Liver (tissue), 8 donors: ENCODE measurements at regions not wholly inside any gene's neighbourhood (a gene's known extent, or its start where the extent isn't known, plus 50 kb on each side); places are given as distances from the start of the nearest gene placed in this dataset.

Experiments
- DNase-seq: peaks from one replicate; pipeline ENCODE4 v3.0.0-alpha.2; 2017; ENCODE audit warnings: low spot score
- H3K27ac ChIP-seq, 2 donors: one replicate each; pipeline ENCODE4 v1.7.0; 2013; ENCODE audit warnings: inconsistent platforms in 2 of 2, low read length in 2 of 2, control low read depth in 1 of 2, low read depth in 1 of 2, mild to moderate bottlenecking in 1 of 2
- H3K27me3 ChIP-seq, 4 donors: one replicate each; pipeline versions ENCODE4 v1.6.1 to v1.7.0; 2013; ENCODE audit warnings: low read length in 3 of 4, inconsistent platforms in 1 of 4, mild to moderate bottlenecking in 1 of 4, moderate library complexity in 1 of 4; ENCODE audit not compliant: control insufficient read depth in 4 of 4, insufficient read depth in 4 of 4
- H3K36me3 ChIP-seq, 4 donors: one replicate each; pipeline versions ENCODE4 v1.6.1 to v1.7.0; 2013; ENCODE audit warnings: low read length in 3 of 4, mild to moderate bottlenecking in 3 of 4, low read depth in 1 of 4, moderate library complexity in 1 of 4; ENCODE audit not compliant: control insufficient read depth in 4 of 4, insufficient read depth in 3 of 4
- H3K4me1 ChIP-seq, 4 donors: one replicate each; pipeline versions ENCODE4 v1.6.1 to v1.7.0; 2013; ENCODE audit warnings: low read length in 3 of 4, mild to moderate bottlenecking in 3 of 4, moderate library complexity in 1 of 4; ENCODE audit not compliant: control insufficient read depth in 4 of 4, insufficient read depth in 4 of 4
- H3K4me3 ChIP-seq, 3 donors: one replicate each; pipeline versions ENCODE4 v1.6.1 to v1.7.0; 2013; ENCODE audit warnings: low read length in 3 of 3, control low read depth in 1 of 3, low read depth in 1 of 3, mild to moderate bottlenecking in 1 of 3
- H3K9ac ChIP-seq, 2 donors: one replicate each; pipeline ENCODE4 v1.7.0; 2013; ENCODE audit warnings: low read length in 2 of 2, mild to moderate bottlenecking in 2 of 2, moderate library complexity in 2 of 2, control low read depth in 1 of 2, low read depth in 1 of 2
- H3K9me3 ChIP-seq, 4 donors: one replicate each; pipeline versions ENCODE4 v1.6.1 to v1.7.0; 2013; ENCODE audit warnings: low read length in 3 of 4; ENCODE audit not compliant: control insufficient read depth in 4 of 4
- EGR1 ChIP-seq, 2 donors: IDR thresholded peaks; 2 replicates each; pipeline ENCODE4 v1.6.1; 2016 to 2018; ENCODE audit warnings: antibody characterized with exemption in 2 of 2, low read depth in 2 of 2
- FOXA1 ChIP-seq: IDR thresholded peaks from 2 replicates; pipeline ENCODE4 v1.6.1; 2016; ENCODE audit warnings: antibody characterized with exemption
- FOXA2 ChIP-seq: IDR thresholded peaks from 2 replicates; pipeline ENCODE4 v1.6.1; 2016; ENCODE audit warnings: antibody characterized with exemption
- GABPA ChIP-seq, 2 donors: IDR thresholded peaks in 1 of 2; conservative IDR thresholded peaks in 1 of 2; 2 replicates each; pipeline ENCODE4 v1.6.1; 2016; ENCODE audit warnings: antibody characterized with exemption in 2 of 2, mild to moderate bottlenecking in 1 of 2, moderate library complexity in 1 of 2
- HNF4A ChIP-seq, 2 donors: conservative IDR thresholded peaks; 2 replicates each; pipeline ENCODE4 v1.6.1; 2016; ENCODE audit warnings: antibody characterized with exemption in 2 of 2, mild to moderate bottlenecking in 2 of 2
- HNF4G ChIP-seq: IDR thresholded peaks from 2 replicates; pipeline ENCODE4 v1.6.1; 2016; ENCODE audit warnings: antibody characterized with exemption
- JUND ChIP-seq, 2 donors: IDR thresholded peaks; 2 replicates each; pipeline ENCODE4 v1.6.1; 2016; ENCODE audit warnings: antibody characterized with exemption in 2 of 2
- MAX ChIP-seq: IDR thresholded peaks from 2 replicates; pipeline ENCODE4 v1.6.1; 2016; ENCODE audit warnings: antibody characterized with exemption
- NR2F2 ChIP-seq: IDR thresholded peaks from 2 replicates; pipeline ENCODE4 v1.6.1; 2016; ENCODE audit warnings: antibody characterized with exemption
- RAD21 ChIP-seq, 2 donors: IDR thresholded peaks; 2 replicates each; pipeline ENCODE4 v1.6.1; 2016; ENCODE audit warnings: antibody characterized with exemption in 2 of 2, mild to moderate bottlenecking in 2 of 2
- RXRA ChIP-seq, 2 donors: IDR thresholded peaks; 2 replicates each; pipeline ENCODE4 v1.6.1; 2017 to 2018; ENCODE audit warnings: antibody characterized with exemption in 2 of 2, mild to moderate bottlenecking in 1 of 2
- SP1 ChIP-seq: IDR thresholded peaks from 2 replicates; pipeline ENCODE4 v1.6.1; 2018; ENCODE audit warnings: antibody characterized with exemption, mild to moderate bottlenecking
- TAF1 ChIP-seq: conservative IDR thresholded peaks from 2 replicates; pipeline ENCODE4 v1.6.1; 2016; ENCODE audit warnings: antibody characterized with exemption, mild to moderate bottlenecking
- YY1 ChIP-seq: IDR thresholded peaks from 2 replicates; pipeline ENCODE4 v1.6.1; 2016; ENCODE audit warnings: antibody characterized with exemption, mild to moderate bottlenecking
- WGBS: extraction: QIAGEN DNeasy Blood & Tissue Kit; methylation state at CpG from one replicate; pipeline ENCODE4 v1.1.7; 2013; 5-methylcytosine and 5-hydroxymethylcytosine counted together
- TF ChIP-seq, protein P1 (sequence below): fragments of 150-350 bp; IDR thresholded peaks from 2 replicates; pipeline ENCODE4 v1.5.1; 2017; ENCODE audit warnings: improper control_type of control experiment, low read depth, low read length; ENCODE audit not compliant: missing input control
- TF ChIP-seq, protein P2 (sequence below): IDR thresholded peaks from 2 replicates; pipeline ENCODE4 v1.6.1; 2016; ENCODE audit warnings: antibody characterized with exemption, mild to moderate bottlenecking
- TF ChIP-seq, protein P3 (sequence below): IDR thresholded peaks from 2 replicates; pipeline ENCODE4 v1.6.1; 2016; ENCODE audit warnings: antibody characterized with exemption
- TF ChIP-seq, protein P4 (sequence below): IDR thresholded peaks from 2 replicates; pipeline ENCODE4 v1.6.1; 2016; ENCODE audit warnings: antibody characterized with exemption
- donor health status: healthy.
- donor health status: healthy.
- donor health status: healthy.
- donor health status: healthy.
- donor health status: healthy.

DNA sequence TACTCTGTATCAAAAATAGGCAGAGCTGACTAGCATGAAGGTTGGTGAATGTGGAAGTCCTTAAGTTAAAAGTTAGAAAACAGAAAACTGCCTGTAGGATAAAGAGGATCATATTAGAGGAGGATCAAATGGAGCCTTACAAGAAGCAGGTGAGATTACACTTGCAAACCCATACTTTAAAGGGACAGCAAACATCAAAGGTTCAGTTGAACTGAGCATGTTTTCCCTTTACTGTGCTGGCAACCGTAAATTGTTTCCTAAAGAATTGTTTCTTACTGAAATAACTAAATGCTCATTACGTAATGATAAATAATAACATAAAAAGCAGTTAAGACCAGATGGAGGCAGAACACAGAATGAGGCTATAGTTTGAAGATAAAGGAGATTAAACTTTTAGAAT is 465.3 kb upstream of the FTMT start:
- no peak for TF ChIP-seq EGR1 (IDR thresholded peaks at IDR 0.05; ENCODE audit: low read depth in 2 of 2)
- TF ChIP-seq, protein P1, sequence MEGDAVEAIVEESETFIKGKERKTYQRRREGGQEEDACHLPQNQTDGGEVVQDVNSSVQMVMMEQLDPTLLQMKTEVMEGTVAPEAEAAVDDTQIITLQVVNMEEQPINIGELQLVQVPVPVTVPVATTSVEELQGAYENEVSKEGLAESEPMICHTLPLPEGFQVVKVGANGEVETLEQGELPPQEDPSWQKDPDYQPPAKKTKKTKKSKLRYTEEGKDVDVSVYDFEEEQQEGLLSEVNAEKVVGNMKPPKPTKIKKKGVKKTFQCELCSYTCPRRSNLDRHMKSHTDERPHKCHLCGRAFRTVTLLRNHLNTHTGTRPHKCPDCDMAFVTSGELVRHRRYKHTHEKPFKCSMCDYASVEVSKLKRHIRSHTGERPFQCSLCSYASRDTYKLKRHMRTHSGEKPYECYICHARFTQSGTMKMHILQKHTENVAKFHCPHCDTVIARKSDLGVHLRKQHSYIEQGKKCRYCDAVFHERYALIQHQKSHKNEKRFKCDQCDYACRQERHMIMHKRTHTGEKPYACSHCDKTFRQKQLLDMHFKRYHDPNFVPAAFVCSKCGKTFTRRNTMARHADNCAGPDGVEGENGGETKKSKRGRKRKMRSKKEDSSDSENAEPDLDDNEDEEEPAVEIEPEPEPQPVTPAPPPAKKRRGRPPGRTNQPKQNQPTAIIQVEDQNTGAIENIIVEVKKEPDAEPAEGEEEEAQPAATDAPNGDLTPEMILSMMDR: no peak
- no peaks in the 10 kb centered on the region for H3K4me1 ChIP-seq
- no peak overlapping the region for H3K27ac ChIP-seq
- no peak overlapping the region for H3K4me3 ChIP-seq
- no peaks in the 10 kb centered on the region for H3K27me3 ChIP-seq
- 36% methylated on average over 2 of the region's 2 CpGs for WGBS
- no peak for DNase-seq
- H3K9me3 ChIP-seq: no peaks in the 10 kb centered on the region
- H3K9ac ChIP-seq: no peak overlapping the region
- no peaks in the 10 kb centered on the region for H3K36me3 ChIP-seq

DNA sequence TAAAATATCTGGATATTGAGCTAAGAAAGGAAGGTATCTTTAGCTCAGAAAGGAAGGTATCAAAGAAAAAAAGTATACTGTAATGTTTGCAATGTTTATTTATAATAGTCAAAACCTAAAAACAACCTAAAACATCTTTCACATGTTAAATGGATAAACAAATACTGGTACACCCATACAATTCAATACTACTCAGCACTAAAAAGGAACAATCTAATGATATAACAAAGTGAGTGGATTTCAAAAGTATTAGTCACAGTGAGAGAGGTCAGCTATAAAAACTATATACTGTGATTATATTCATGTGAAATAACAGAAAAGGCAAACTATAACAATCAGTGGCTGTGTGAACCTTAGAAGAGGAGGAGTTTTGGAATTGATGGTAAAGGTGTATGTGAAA is 455.0 kb upstream of the FTMT start:
- DNase-seq: no peak
- Histone ChIP-seq H3K27me3 (no peaks in the 10 kb centered on the region), H3K4me3 (no peak overlapping the region), H3K9me3 (no peaks in the 10 kb centered on the region), H3K27ac (no peak overlapping the region), H3K9ac (no peak overlapping the region), H3K36me3 (no peaks in the 10 kb centered on the region), H3K4me1 (no peaks in the 10 kb centered on the region)
- TF ChIP-seq, protein P2, sequence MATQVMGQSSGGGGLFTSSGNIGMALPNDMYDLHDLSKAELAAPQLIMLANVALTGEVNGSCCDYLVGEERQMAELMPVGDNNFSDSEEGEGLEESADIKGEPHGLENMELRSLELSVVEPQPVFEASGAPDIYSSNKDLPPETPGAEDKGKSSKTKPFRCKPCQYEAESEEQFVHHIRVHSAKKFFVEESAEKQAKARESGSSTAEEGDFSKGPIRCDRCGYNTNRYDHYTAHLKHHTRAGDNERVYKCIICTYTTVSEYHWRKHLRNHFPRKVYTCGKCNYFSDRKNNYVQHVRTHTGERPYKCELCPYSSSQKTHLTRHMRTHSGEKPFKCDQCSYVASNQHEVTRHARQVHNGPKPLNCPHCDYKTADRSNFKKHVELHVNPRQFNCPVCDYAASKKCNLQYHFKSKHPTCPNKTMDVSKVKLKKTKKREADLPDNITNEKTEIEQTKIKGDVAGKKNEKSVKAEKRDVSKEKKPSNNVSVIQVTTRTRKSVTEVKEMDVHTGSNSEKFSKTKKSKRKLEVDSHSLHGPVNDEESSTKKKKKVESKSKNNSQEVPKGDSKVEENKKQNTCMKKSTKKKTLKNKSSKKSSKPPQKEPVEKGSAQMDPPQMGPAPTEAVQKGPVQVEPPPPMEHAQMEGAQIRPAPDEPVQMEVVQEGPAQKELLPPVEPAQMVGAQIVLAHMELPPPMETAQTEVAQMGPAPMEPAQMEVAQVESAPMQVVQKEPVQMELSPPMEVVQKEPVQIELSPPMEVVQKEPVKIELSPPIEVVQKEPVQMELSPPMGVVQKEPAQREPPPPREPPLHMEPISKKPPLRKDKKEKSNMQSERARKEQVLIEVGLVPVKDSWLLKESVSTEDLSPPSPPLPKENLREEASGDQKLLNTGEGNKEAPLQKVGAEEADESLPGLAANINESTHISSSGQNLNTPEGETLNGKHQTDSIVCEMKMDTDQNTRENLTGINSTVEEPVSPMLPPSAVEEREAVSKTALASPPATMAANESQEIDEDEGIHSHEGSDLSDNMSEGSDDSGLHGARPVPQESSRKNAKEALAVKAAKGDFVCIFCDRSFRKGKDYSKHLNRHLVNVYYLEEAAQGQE: no peak
- no peak for TF ChIP-seq MAX
- TF ChIP-seq RXRA (IDR thresholded peaks at IDR 0.05): no peak
- no peak for TF ChIP-seq TAF1
- TF ChIP-seq, protein P1: no peak
- no peak for TF ChIP-seq FOXA1
- no peak for TF ChIP-seq YY1
- TF ChIP-seq RAD21 (IDR thresholded peaks at IDR 0.05): no peak
- TF ChIP-seq, protein P3, sequence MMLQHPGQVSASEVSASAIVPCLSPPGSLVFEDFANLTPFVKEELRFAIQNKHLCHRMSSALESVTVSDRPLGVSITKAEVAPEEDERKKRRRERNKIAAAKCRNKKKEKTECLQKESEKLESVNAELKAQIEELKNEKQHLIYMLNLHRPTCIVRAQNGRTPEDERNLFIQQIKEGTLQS: no peak
- TF ChIP-seq, protein P4, sequence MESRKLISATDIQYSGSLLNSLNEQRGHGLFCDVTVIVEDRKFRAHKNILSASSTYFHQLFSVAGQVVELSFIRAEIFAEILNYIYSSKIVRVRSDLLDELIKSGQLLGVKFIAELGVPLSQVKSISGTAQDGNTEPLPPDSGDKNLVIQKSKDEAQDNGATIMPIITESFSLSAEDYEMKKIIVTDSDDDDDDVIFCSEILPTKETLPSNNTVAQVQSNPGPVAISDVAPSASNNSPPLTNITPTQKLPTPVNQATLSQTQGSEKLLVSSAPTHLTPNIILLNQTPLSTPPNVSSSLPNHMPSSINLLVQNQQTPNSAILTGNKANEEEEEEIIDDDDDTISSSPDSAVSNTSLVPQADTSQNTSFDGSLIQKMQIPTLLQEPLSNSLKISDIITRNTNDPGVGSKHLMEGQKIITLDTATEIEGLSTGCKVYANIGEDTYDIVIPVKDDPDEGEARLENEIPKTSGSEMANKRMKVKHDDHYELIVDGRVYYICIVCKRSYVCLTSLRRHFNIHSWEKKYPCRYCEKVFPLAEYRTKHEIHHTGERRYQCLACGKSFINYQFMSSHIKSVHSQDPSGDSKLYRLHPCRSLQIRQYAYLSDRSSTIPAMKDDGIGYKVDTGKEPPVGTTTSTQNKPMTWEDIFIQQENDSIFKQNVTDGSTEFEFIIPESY: no peak
- no peak for TF ChIP-seq SP1
- TF ChIP-seq EGR1 (IDR thresholded peaks at IDR 0.05; ENCODE audit: low read depth in 2 of 2): no peak
- TF ChIP-seq FOXA2: no peak
- no peak for TF ChIP-seq JUND (IDR thresholded peaks at IDR 0.05)
- no peak for TF ChIP-seq HNF4G
- TF ChIP-seq GABPA (IDR thresholded peaks at IDR 0.05 in 1 of 2, conservative IDR thresholded peaks at IDR 0.05 in 1 of 2): no peak
- TF ChIP-seq HNF4A (conservative IDR thresholded peaks at IDR 0.05): no peak
- no peak for TF ChIP-seq NR2F2
